ENCODE measurements at regions not wholly inside any gene's neighbourhood (a gene's known extent, or its start where the extent isn't known, plus 50 kb on each side); places are given as distances from the start of the nearest gene placed in this dataset.
"Not testable (repeated sequence)": the region's sequence is repeated elsewhere in the genome, so short reads cannot be mapped to it uniquely, and the experiment has no call there.

DNA sequence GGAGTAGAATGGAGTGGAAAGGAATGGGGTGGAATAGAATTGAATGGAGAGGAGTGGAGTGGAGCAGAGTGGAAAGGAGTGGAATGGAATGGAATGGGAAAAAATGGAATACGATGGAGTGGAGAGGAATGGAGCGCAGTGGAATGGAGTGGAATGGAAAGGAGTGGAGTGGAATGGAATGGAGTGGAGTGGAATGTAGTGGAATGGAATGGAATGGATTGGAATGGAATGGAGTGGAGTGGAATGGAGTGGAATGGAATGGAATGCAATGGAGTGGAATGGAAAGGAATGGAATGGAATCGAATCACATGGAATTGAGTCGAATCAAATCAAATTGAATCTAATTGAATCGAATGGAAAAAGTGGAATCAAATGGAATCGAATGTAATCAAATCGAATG is 1016.1 kb downstream of the CDY1 start:
- no peaks in the 10 kb centered on the region for H3K27me3 Mint-ChIP-seq

DNA sequence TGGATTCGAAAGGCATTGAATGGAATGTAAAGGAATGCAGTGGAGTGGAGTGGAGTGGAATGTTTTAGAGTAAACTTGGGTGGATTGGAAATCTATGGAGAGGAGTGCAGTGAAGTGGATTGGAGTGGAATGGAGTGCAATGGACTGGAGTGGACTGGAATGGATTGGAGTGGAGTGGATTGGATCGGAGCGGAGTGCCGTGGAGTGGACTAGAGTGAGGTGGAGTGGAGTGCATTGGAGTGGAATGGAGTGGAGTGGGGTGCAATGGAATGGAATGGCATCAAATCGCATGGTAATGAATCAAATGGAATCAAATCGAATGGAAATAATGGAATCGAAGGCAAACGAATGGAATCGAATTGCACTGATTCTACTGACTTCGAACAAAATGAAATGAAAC is 1023.9 kb downstream of the CDY1 start:
- H3K27ac Mint-ChIP-seq; intact Hi-C loops (cut with micrococcal nuclease); POLR2A ChIA-PET; H3K4me1 ChIP-seq (ENCODE audit: control insufficient read depth in 2 of 2, insufficient read depth in 2 of 2, low read length in 2 of 2); H3K4me3 ChIP-seq (ENCODE audit: low read length); H3K36me3 ChIP-seq (ENCODE audit: control insufficient read depth in 2 of 3, insufficient read depth in 3 of 3, low read length in 3 of 3); H3K27me3 ChIP-seq (ENCODE audit: control insufficient read depth in 2 of 2, insufficient read depth in 2 of 2, low read length in 2 of 2); H3K27ac ChIP-seq (ENCODE audit: low read depth, low read length); H3K27me3 Mint-ChIP-seq; ATAC-seq; DNase-seq; H3K4me3 Mint-ChIP-seq; H3K4me1 Mint-ChIP-seq; CTCF ChIA-PET: not testable (repeated sequence)
- peaks cover 10 to 40% (median 29%) of the 10 kb centered on the region in 11 donors for H3K9me3 Mint-ChIP-seq
- H3K36me3 Mint-ChIP-seq: peaks cover 0 to 29% (median 8%) of the 10 kb centered on the region in 5 donors
- peaks cover 0 to 25% (median 5%) of the 10 kb centered on the region in 3 experiments for H3K9me3 ChIP-seq (ENCODE audit: control insufficient read depth in 2 of 3, low read length in 3 of 3)

More for the DNA sequence above, 1016.1 kb downstream of the CDY1 start:
- POLR2A ChIA-PET: no interaction called here
- Histone ChIP-seq H3K36me3 (ENCODE audit: control insufficient read depth in 2 of 3, insufficient read depth in 3 of 3, low read length in 3 of 3) (no peaks in the 10 kb centered on the region), H3K9me3 (ENCODE audit: control insufficient read depth in 2 of 3, low read length in 3 of 3) (peaks cover 0 to 34% (median 0%) of the 10 kb centered on the region in 3 experiments), H3K27me3 (ENCODE audit: control insufficient read depth in 2 of 2, insufficient read depth in 2 of 2, low read length in 2 of 2) (no peaks in the 10 kb centered on the region), H3K4me1 (ENCODE audit: control insufficient read depth in 2 of 2, insufficient read depth in 2 of 2, low read length in 2 of 2) (no peaks in the 10 kb centered on the region), H3K4me3 (ENCODE audit: low read length) (no peak overlapping the region), H3K27ac (ENCODE audit: low read depth, low read length) (no peak overlapping the region)
- intact Hi-C loops (cut with micrococcal nuclease): no loop called here
- DNase-seq (no peak), ATAC-seq (no peak)
- H3K27ac Mint-ChIP-seq: peak overlapping the region in 1 of 9 donors; percentile 52
- peaks cover 24 to 67% (median 52%) of the 10 kb centered on the region in 11 donors for H3K9me3 Mint-ChIP-seq
- peaks cover 5 to 51% (median 22%) of the 10 kb centered on the region in 5 donors for H3K36me3 Mint-ChIP-seq
- H3K4me3 Mint-ChIP-seq: no peak overlapping the region
- H3K4me1 Mint-ChIP-seq: peaks cover 0 to 20% (median 0%) of the 10 kb centered on the region in 7 donors
- CTCF ChIA-PET: no interaction called here

DNA sequence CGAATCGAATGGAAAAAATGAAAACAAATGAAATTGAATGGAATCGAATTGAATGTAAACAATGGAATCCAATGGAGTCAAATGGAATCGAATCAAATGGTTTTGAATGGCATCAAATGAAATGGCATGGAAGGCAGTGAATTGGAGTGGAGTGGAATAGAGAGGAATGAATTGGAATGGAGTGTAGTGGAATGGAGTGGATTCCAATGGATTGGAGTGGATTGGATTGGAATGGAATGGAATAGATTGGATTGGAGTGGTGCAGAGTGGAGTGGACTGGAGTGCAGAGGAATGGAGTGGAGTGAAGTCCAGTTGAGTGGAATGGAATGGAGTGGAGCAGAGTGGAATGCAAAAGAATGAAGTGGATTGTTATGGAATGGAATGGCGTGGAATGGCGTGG is 1026.3 kb downstream of the CDY1 start:
- Mint-ChIP-seq H3K9me3 (peaks cover 2 to 40% (median 22%) of the 10 kb centered on the region in 11 donors), H3K36me3 (peaks cover 0 to 19% (median 4%) of the 10 kb centered on the region in 5 donors)
- H3K4me3 ChIP-seq (ENCODE audit: low read length); H3K36me3 ChIP-seq (ENCODE audit: control insufficient read depth in 2 of 3, insufficient read depth in 3 of 3, low read length in 3 of 3); H3K4me3 Mint-ChIP-seq; POLR2A ChIA-PET; CTCF ChIA-PET; H3K27ac ChIP-seq (ENCODE audit: low read depth, low read length); DNase-seq; H3K27me3 Mint-ChIP-seq; H3K4me1 Mint-ChIP-seq; H3K4me1 ChIP-seq (ENCODE audit: control insufficient read depth in 2 of 2, insufficient read depth in 2 of 2, low read length in 2 of 2); intact Hi-C loops (cut with micrococcal nuclease); H3K27me3 ChIP-seq (ENCODE audit: control insufficient read depth in 2 of 2, insufficient read depth in 2 of 2, low read length in 2 of 2); H3K27ac Mint-ChIP-seq; ATAC-seq: not testable (repeated sequence)
- H3K9me3 ChIP-seq (ENCODE audit: control insufficient read depth in 2 of 3, low read length in 3 of 3): peaks cover 0 to 20% (median 14%) of the 10 kb centered on the region in 3 experiments

DNA sequence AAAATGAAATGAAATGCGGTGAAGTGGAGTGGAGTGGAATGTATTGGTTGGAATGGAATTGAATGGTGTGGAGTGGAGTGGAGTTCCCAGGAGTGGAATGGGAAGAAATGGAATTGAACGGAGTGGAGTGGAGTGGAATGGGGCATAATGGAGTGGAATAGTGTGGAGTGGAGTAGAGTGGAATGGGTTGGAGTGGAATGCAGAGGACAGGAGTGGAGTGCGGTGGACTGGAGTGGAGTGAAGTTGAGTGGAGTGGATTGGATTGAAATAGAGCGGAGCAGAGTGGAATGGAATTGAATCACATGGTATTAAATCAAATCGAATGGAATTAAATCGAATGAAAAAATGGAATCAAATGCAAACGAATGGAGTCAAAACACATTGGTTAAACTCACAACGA is 1042.3 kb downstream of the CDY1 start:
- POLR2A ChIA-PET: not testable (repeated sequence)

DNA sequence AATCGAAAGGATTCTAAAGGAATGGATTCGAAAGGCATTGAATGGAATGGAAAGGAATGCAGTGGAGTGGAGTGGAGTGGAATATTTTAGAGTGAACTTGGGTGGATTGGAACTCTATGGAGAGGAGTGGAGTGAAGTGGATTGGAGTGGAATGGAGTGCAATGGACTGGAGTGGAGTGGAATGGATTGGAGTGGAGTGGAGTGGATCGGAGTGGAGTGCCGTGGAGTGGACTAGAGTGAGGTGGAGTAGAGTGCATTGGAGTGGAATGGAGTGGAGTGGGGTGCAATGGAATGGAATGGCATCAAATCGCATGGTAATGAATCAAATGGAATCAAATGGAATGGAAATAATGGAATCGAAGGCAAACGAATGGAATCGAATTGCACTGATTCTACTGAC is 1044.8 kb downstream of the CDY1 start:
- H3K27ac ChIP-seq (ENCODE audit: low read depth, low read length); POLR2A ChIA-PET; H3K27me3 Mint-ChIP-seq; H3K27me3 ChIP-seq (ENCODE audit: control insufficient read depth in 2 of 2, insufficient read depth in 2 of 2, low read length in 2 of 2); H3K4me1 ChIP-seq (ENCODE audit: control insufficient read depth in 2 of 2, insufficient read depth in 2 of 2, low read length in 2 of 2); H3K4me3 ChIP-seq (ENCODE audit: low read length); H3K4me3 Mint-ChIP-seq; ATAC-seq; intact Hi-C loops (cut with micrococcal nuclease); H3K27ac Mint-ChIP-seq; CTCF ChIA-PET; DNase-seq; H3K36me3 ChIP-seq (ENCODE audit: control insufficient read depth in 2 of 3, insufficient read depth in 3 of 3, low read length in 3 of 3): not testable (repeated sequence)
- Mint-ChIP-seq H3K4me1 (peaks cover 0 to 25% (median 0%) of the 10 kb centered on the region in 7 donors), H3K36me3 (peaks cover 0 to 51% (median 42%) of the 10 kb centered on the region in 5 donors), H3K9me3 (peaks cover 0 to 86% (median 42%) of the 10 kb centered on the region in 11 donors)
- peaks cover 11 to 28% (median 22%) of the 10 kb centered on the region in 3 experiments for H3K9me3 ChIP-seq (ENCODE audit: control insufficient read depth in 2 of 3, low read length in 3 of 3)

More for the DNA sequence above, 1042.3 kb downstream of the CDY1 start:
- Mint-ChIP-seq H3K4me3 (peak overlapping the region in 1 of 10 donors; percentile 1), H3K4me1 (peaks cover 0 to 12% (median 0%) of the 10 kb centered on the region in 7 donors), H3K9me3 (peaks cover 0 to 80% (median 27%) of the 10 kb centered on the region in 11 donors), H3K36me3 (peaks cover 0 to 46% (median 37%) of the 10 kb centered on the region in 5 donors)
- ATAC-seq; DNase-seq; H3K4me1 ChIP-seq (ENCODE audit: control insufficient read depth in 2 of 2, insufficient read depth in 2 of 2, low read length in 2 of 2); CTCF ChIA-PET; H3K27me3 Mint-ChIP-seq; H3K36me3 ChIP-seq (ENCODE audit: control insufficient read depth in 2 of 3, insufficient read depth in 3 of 3, low read length in 3 of 3); H3K27me3 ChIP-seq (ENCODE audit: control insufficient read depth in 2 of 2, insufficient read depth in 2 of 2, low read length in 2 of 2); intact Hi-C loops (cut with micrococcal nuclease); H3K4me3 ChIP-seq (ENCODE audit: low read length); H3K27ac ChIP-seq (ENCODE audit: low read depth, low read length); H3K27ac Mint-ChIP-seq: not testable (repeated sequence)
- peaks cover 0 to 11% (median 8%) of the 10 kb centered on the region in 3 experiments for H3K9me3 ChIP-seq (ENCODE audit: control insufficient read depth in 2 of 3, low read length in 3 of 3)

DNA sequence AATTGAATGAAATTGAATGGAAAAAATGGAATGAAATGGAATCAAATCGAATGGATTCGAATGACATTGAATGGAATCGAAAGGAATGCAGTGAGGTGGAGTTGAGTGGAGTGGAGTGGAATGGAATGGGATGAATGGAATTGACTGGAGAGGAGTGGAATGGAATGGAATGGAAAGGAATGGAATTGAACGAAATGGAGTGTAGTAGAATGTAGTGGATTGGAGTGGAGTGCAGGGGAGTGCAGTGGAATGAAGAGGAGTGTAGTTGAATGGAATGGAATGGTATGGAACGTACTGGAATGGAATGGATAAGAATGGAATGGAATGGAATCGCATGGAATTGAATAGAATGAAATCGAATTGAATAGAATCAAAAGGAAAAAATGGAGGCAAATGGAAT is 1047.3 kb downstream of the CDY1 start:
- H3K27ac ChIP-seq (ENCODE audit: low read depth, low read length); H3K27me3 ChIP-seq (ENCODE audit: control insufficient read depth in 2 of 2, insufficient read depth in 2 of 2, low read length in 2 of 2); H3K4me1 ChIP-seq (ENCODE audit: control insufficient read depth in 2 of 2, insufficient read depth in 2 of 2, low read length in 2 of 2); H3K4me3 ChIP-seq (ENCODE audit: low read length); CTCF ChIA-PET; ATAC-seq; H3K27ac Mint-ChIP-seq; POLR2A ChIA-PET; H3K27me3 Mint-ChIP-seq; H3K36me3 ChIP-seq (ENCODE audit: control insufficient read depth in 2 of 3, insufficient read depth in 3 of 3, low read length in 3 of 3); H3K4me3 Mint-ChIP-seq; intact Hi-C loops (cut with micrococcal nuclease): not testable (repeated sequence)
- Mint-ChIP-seq H3K4me1 (peaks cover 0 to 18% (median 0%) of the 10 kb centered on the region in 7 donors), H3K9me3 (peaks cover 0 to 67% (median 29%) of the 10 kb centered on the region in 11 donors), H3K36me3 (peaks cover 0 to 37% (median 29%) of the 10 kb centered on the region in 5 donors)
- peaks cover 12 to 19% (median 17%) of the 10 kb centered on the region in 3 experiments for H3K9me3 ChIP-seq (ENCODE audit: control insufficient read depth in 2 of 3, low read length in 3 of 3)
- peak in 1 of 9 donors; percentile 23 for DNase-seq

DNA sequence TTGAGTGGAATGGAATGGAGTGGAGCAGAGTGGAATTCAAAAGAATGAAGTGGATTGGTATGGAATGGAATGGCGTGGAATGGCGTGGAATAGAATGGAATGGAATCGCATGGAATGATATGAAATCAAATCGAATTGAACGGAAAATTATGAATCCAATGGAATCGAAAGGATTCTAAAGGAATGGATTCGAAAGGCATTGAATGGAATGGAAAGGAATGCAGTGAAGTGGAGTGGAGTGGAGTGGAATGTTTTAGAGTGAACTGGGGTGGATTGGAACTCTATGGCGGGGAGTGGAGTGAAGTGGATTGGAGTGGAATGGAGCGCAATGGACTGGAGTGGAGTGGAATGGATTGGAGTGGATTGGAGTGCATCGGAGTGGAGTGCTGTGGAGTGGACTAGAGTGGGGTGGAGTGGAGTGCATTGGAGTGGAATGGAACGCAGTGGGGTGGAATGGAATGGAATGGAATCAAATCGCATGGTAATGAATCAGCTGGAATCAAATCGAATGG is 1048.5 kb downstream of the CDY1 start:
- CTCF ChIA-PET; H3K27ac Mint-ChIP-seq; H3K27ac ChIP-seq (ENCODE audit: low read depth, low read length); POLR2A ChIA-PET; H3K27me3 ChIP-seq (ENCODE audit: control insufficient read depth in 2 of 2, insufficient read depth in 2 of 2, low read length in 2 of 2); H3K4me3 ChIP-seq (ENCODE audit: low read length); H3K27me3 Mint-ChIP-seq; H3K4me1 ChIP-seq (ENCODE audit: control insufficient read depth in 2 of 2, insufficient read depth in 2 of 2, low read length in 2 of 2); intact Hi-C loops (cut with micrococcal nuclease); H3K36me3 ChIP-seq (ENCODE audit: control insufficient read depth in 2 of 3, insufficient read depth in 3 of 3, low read length in 3 of 3): not testable (repeated sequence)
- ATAC-seq (peak; percentile 57), DNase-seq (peak in 3 of 9 donors; percentile 4 to 36 (median 15))
- H3K36me3 Mint-ChIP-seq: peaks cover 0 to 26% (median 21%) of the 10 kb centered on the region in 5 donors
- H3K9me3 ChIP-seq (ENCODE audit: control insufficient read depth in 2 of 3, low read length in 3 of 3): peaks cover 12 to 17% (median 17%) of the 10 kb centered on the region in 3 experiments
- peaks cover 0 to 18% (median 0%) of the 10 kb centered on the region in 7 donors for H3K4me1 Mint-ChIP-seq
- peak overlapping the region in 1 of 10 donors; percentile 1 for H3K4me3 Mint-ChIP-seq
- peaks cover 0 to 56% (median 23%) of the 10 kb centered on the region in 11 donors for H3K9me3 Mint-ChIP-seq
